ENCODE measurements at regions not wholly inside any gene's neighbourhood (a gene's known extent, or its start where the extent isn't known, plus 50 kb on each side); places are given as distances from the start of the nearest gene placed in this dataset.
"Not testable (repeated sequence)": the region's sequence is repeated elsewhere in the genome, so short reads cannot be mapped to it uniquely, and the experiment has no call there.

- no peak for DNase-seq
Observed at GRCh38 chr11:97732011-97732632, 1288.6 kb upstream of the CNTN5 start.

- DNase-seq: no peak
Observed at GRCh38 chr11:97738751-97739150, 1282.0 kb upstream of the CNTN5 start.

GRCh38 chr11:97739932-97740800 is 1280.6 kb upstream of the CNTN5 start:
- no peak for DNase-seq

- DNase-seq: no peak
Observed at GRCh38 chr11:97740801-97741151, 1280.0 kb upstream of the CNTN5 start.

- no peak for DNase-seq
Observed at GRCh38 chr11:97742717-97743116, 1278.0 kb upstream of the CNTN5 start.

GRCh38 chr11:97743205-97743742 is 1277.5 kb upstream of the CNTN5 start:
- DNase-seq: no peak

GRCh38 chr11:97745515-97746050 is 1275.2 kb upstream of the CNTN5 start:
- DNase-seq: no peak

GRCh38 chr11:97746818-97747217 is 1273.9 kb upstream of the CNTN5 start:
- DNase-seq: no peak

- no peak for DNase-seq
Observed at GRCh38 chr11:97751405-97751804, 1269.3 kb upstream of the CNTN5 start.

GRCh38 chr11:97751952-97752351 is 1268.8 kb upstream of the CNTN5 start:
- DNase-seq: no peak

GRCh38 chr11:97754976-97755375 is 1265.8 kb upstream of the CNTN5 start:
- DNase-seq: no peak

GRCh38 chr11:97756571-97757335 is 1264.0 kb upstream of the CNTN5 start:
- no peak for DNase-seq

GRCh38 chr11:97761175-97761574 is 1259.6 kb upstream of the CNTN5 start:
- DNase-seq: no peak

GRCh38 chr11:97764193-97764592 is 1256.6 kb upstream of the CNTN5 start:
- DNase-seq: no peak

GRCh38 chr11:97764605-97765004 is 1256.1 kb upstream of the CNTN5 start:
- DNase-seq: no peak

- no peak for DNase-seq
Observed at GRCh38 chr11:97770570-97770969, 1250.2 kb upstream of the CNTN5 start.

- DNase-seq: no peak
Observed at GRCh38 chr11:97772705-97773104, 1248.0 kb upstream of the CNTN5 start.

GRCh38 chr11:97784388-97784787 is 1236.4 kb upstream of the CNTN5 start:
- not testable (repeated sequence) for DNase-seq

- DNase-seq: no peak
Observed at GRCh38 chr11:97786961-97787360, 1233.8 kb upstream of the CNTN5 start.

- DNase-seq: no peak
Observed at GRCh38 chr11:97794876-97795275, 1225.9 kb upstream of the CNTN5 start.

GRCh38 chr11:97800891-97801290 is 1219.9 kb upstream of the CNTN5 start:
- DNase-seq: no peak

- DNase-seq: no peak
Observed at GRCh38 chr11:97814325-97814959, 1206.3 kb upstream of the CNTN5 start.

- no peak for DNase-seq
Observed at GRCh38 chr11:97815667-97816066, 1205.1 kb upstream of the CNTN5 start.
